HG03135 (cell line): ENCODE measurements at regions not wholly inside any gene's neighbourhood (a gene's known extent, or its start where the extent isn't known, plus 50 kb on each side); places are given as distances from the start of the nearest gene placed in this dataset.

Experiments
- ATAC-seq: cut with Tn5 transposase; IDR thresholded peaks from one replicate; pipeline ENCODE4 v1.9.1; 2021; ENCODE audit warnings: mild to moderate bottlenecking, moderate library complexity; ENCODE audit not compliant: unreplicated experiment

- no peak for ATAC-seq
Observed at GRCh38 chr5:67437905-67438845, 241.6 kb upstream of the CD180 start.

- no peak for ATAC-seq
Observed at GRCh38 chr5:67435032-67435431, 238.4 kb upstream of the CD180 start.

GRCh38 chr5:67434466-67434865, 237.9 kb upstream of the CD180 start:
- no peak for ATAC-seq

- ATAC-seq: no peak
Observed at GRCh38 chr5:67432606-67433005, 236.0 kb upstream of the CD180 start.

GRCh38 chr5:67431191-67431590, 234.6 kb upstream of the CD180 start:
- no peak for ATAC-seq

GRCh38 chr5:67427850-67428298, 231.3 kb upstream of the CD180 start:
- ATAC-seq: no peak

GRCh38 chr5:67426961-67427849, 230.6 kb upstream of the CD180 start:
- ATAC-seq: no peak

- no peak for ATAC-seq
Observed at GRCh38 chr5:67425514-67425913, 228.9 kb upstream of the CD180 start.

- ATAC-seq: no peak
Observed at GRCh38 chr5:67417839-67418238, 221.2 kb upstream of the CD180 start.

GRCh38 chr5:67416986-67417385, 220.4 kb upstream of the CD180 start:
- ATAC-seq: no peak

- no peak for ATAC-seq
Observed at GRCh38 chr5:67416133-67416937, 219.7 kb upstream of the CD180 start.

GRCh38 chr5:67414712-67415111, 218.1 kb upstream of the CD180 start:
- ATAC-seq: no peak

- no peak for ATAC-seq
Observed at GRCh38 chr5:67413721-67414120, 217.1 kb upstream of the CD180 start.

GRCh38 chr5:67409126-67409777, 212.7 kb upstream of the CD180 start:
- ATAC-seq: no peak

- no peak for ATAC-seq
Observed at GRCh38 chr5:67407979-67408378, 211.4 kb upstream of the CD180 start.

- ATAC-seq: no peak
Observed at GRCh38 chr5:67405755-67406154, 209.2 kb upstream of the CD180 start.

- no peak for ATAC-seq
Observed at GRCh38 chr5:67405101-67405364, 208.4 kb upstream of the CD180 start.

- ATAC-seq: no peak
Observed at GRCh38 chr5:67404256-67405100, 207.9 kb upstream of the CD180 start.

GRCh38 chr5:67402526-67402925, 205.9 kb upstream of the CD180 start:
- no peak for ATAC-seq

GRCh38 chr5:67401172-67401571, 204.6 kb upstream of the CD180 start:
- no peak for ATAC-seq
